GM08714 (cell line): ENCODE measurements at regions not wholly inside any gene's neighbourhood (a gene's known extent, or its start where the extent isn't known, plus 50 kb on each side); places are given as distances from the start of the nearest gene placed in this dataset.

Experiments used
- H3K4me3 ChIP-seq: fragments of 200-500 bp; sonication (Bioruptor generic); 2 replicates; pipeline ENCODE4 v1.5.1; 2014; ENCODE audit warnings: mild to moderate bottlenecking, low read length, inconsistent platforms
- ZNF274 ChIP-seq: IDR thresholded peaks from 2 replicates; pipeline ENCODE4 v1.6.1; 2012; ENCODE audit warnings: mild to moderate bottlenecking, low read depth, low read length

DNA sequence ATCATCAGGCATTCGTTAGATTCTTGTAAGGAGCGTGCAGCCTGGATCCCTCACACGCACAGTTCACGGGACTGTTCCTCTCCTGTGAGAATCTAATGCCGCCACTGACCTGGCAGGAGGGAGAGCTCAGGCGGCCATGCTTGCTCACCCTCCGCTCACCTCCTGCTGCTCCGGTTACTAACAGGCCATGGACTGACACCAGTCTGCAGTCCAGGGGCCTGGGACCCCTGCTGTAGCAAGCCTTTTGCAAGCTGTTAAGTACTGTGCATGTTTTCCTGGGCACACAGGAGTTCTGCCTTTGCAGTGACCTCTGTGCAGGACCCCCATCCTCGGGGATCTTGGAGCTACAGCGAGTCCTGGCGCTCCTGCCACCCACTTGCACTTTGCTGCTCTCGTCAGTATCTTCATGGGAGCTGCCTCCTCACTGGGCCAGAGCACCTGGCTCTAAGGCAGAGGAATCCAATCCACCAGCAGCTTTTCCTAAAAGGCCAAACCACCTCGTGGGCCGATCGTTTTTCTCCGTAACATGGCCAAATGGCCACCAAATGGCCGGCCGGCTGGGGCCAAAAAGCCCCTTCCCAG is 230.6 kb downstream of the FOXL1 start:
- H3K4me3 ChIP-seq, result no peak overlapping the region
- no peak for TF ChIP-seq ZNF274

DNA sequence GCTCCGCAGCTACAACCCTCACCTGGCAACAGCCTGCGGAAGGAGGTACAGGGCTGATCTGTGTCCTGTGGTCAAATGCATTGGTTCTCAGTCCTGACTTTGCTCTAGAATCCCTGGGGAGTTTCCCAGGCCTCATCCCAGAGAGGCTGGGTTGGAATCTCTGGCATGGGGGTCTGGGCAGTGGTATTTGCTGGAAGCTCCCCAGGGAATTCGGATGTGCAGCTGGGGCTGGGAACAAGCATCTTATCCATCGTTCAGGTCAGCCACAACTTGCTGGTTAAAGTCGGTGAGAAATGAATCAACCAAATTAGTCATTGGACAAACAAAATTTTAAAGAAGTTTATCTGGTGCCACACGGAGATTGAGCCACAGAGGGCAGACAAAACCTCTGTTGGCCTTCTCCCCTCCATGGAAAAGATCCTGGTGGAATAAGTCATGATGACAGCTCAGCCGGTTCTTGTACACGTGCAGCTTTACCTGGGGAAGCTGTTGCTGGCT is 231.2 kb downstream of the FOXL1 start:
- H3K4me3 ChIP-seq, result no peak overlapping the region
- no peak for TF ChIP-seq ZNF274

DNA sequence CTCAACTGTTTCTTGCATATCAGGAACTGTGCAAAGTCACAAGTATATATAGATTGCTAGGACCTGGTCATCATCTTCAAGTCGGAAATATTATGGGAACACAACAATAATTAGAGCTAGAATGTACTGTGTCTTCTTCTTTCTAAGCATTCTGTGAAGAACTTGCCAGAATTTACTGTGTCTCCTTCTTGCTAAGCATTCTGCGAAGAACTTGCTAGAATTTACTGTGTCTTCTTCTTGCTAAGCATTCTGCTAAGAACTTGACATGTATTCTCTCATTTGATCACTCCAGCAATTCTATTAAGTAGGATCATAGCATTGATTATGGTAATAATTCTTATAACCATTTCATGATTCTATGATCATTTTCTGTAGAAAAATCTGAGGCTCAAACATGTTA is 231.7 kb downstream of the FOXL1 start:
- TF ChIP-seq ZNF274, result no peak
- no peak overlapping the region for H3K4me3 ChIP-seq

DNA sequence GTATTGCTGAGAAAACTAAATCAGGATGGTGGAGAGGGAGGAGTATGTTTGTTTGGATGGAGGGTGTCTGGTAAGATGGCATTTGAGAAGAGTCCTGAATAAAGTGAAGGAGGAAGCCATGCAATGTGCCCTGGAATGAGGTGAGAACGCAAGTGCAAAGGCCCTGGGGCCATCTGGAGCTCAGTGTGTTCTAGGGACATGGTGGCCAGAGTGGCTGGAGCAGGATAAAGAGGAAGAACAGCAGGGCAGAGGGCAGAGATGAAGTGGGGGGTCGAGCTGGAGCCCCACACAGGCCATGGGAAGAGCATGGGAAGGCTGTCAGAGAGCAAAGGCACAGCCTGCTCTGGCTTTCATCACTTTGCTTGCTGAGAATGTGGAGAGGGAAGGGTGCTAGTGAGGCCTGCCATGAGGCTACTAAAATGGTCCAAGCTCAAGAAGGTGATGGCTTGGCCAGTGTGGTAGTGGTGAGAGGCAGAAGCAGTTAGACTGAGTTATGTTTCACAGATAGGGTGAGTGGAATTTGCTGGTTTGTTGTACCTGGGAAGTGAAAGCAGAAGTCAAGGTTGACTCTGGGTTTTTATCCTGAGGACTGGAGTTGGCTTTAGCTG is 234.1 kb downstream of the FOXL1 start:
- no peak for TF ChIP-seq ZNF274
- no peak overlapping the region for H3K4me3 ChIP-seq

DNA sequence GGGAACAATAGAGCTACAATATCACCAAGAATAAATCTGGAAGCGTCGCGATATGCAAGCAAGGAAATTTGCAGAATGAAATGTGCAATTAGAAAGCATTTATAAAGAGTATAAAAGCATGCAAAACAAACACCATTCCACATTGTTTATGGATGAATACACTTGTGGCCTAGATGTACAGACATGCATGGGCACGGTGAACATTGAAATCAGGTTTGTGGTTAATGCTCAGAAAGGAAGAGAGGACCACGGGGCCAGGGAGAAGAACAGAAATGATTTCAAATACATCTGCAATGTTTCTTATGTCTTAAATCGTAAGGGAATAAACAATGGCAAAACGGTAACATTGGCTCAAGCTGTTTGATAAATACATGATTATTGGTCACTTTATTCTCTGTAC is 235.9 kb downstream of the FOXL1 start:
- no peak for TF ChIP-seq ZNF274
- no peak overlapping the region for H3K4me3 ChIP-seq

DNA sequence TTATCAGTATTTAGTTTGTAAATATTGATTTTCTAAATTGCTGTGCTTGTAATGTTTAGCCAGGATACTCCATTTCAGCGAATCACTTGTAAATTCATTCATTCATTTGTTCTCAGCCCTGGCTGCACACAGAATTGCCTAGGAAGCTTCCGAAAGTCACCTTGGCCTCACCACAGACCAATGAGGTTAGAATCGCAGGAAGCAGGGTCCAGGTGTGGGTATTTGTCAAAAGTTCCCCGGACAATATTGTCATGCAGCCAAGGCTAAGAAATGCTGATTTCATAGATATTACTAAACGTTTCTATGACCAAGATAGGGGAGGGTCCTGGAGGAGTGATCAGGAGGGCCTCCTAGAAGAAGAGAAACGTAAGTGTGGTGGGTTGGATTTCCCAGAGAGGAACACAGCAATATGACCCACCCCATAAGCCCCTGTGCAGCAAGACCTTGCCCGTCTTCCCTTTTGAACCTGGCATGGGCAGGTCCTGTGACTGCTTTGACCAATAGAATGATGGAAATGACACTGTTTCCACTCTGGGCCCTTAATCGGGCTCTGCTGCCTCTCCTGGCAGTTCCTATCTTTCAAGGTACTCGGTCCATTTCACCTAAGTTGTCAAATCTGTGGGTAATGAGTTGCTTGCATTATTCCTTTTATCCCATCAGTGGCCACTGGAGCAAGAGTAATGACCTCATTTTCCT is 238.7 kb downstream of the FOXL1 start:
- no peak for TF ChIP-seq ZNF274
- H3K4me3 ChIP-seq, result no peak overlapping the region

DNA sequence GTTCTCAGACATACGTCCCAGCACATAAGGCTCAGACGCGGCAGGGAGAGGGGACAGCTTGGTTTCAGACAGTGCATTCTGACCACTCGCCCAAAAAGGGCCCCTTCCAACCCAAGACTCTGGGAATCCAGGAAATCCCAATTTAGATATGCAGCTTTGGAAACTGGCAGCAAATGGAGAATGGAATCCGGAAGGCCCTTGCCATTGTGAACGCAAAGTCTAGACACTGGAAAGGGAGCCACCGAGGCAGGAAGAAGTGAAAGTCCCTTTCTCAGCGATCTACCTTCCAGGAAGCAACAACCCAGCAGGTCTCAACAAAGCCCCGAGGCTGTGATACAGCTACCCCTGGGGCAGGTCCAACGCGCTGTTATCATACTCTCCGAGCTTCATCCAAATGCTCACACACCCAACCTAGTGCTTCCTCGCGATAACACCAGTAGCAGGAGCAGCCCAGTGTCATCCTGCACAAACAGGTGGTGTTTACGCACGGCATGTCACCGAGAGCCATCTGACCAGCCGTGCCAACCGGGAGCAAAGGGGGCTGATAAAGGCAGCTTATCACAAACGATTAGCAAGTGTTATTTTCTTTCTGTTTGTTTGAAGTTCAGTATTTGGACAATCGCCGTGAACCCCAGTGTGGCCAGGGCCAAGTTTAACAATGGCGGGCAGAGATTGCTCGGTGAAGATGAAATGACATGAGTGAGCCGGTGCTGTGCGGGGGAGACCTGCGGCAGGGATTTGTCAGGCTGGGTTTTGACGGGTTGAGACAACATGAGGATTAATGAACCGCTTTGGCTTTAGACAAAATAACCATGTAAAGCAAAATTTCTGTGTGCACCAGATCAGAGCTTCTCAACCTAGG is 240.6 kb downstream of the FOXL1 start:
- TF ChIP-seq ZNF274, result no peak
- H3K4me3 ChIP-seq, result no peak overlapping the region

DNA sequence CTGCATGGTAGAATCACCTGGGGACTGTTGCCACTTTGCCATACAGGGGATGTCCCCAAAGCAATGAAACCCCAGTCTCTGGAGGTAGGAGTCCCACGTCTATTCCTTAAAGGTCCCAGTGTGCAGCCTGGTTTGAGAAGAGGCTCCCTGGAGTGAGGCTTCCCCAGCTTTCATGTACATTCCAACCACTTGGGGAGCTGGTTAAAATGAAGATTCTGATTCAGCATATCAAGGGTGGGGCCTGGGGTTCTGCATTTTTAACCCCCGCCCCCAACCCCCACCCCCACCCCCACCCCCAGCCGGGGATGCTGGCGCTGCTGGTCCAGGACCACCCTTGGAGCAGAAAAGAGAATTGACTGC is 241.2 kb downstream of the FOXL1 start:
- no peak for TF ChIP-seq ZNF274
- H3K4me3 ChIP-seq, result no peak overlapping the region

DNA sequence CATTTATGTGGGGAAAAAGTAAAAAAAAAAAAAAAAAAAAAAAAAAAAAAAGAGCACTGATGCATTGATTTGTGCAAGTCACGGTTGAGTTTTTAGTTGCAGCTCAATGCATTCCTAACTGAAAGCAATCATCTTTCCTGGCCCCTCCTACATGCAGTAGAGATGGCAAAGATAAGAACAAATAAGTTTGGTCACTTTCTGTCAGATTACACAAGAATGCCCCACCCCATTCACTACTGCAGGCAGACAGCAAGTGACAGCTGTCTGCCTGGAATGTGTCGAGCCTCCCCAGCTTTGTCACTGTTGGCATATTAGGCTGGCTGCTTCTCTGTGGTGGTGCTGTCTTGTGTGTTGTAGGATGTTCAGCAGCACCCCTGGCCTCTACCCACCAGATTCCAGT is 243.5 kb downstream of the FOXL1 start:
- H3K4me3 ChIP-seq, result no peak overlapping the region
- no peak for TF ChIP-seq ZNF274

DNA sequence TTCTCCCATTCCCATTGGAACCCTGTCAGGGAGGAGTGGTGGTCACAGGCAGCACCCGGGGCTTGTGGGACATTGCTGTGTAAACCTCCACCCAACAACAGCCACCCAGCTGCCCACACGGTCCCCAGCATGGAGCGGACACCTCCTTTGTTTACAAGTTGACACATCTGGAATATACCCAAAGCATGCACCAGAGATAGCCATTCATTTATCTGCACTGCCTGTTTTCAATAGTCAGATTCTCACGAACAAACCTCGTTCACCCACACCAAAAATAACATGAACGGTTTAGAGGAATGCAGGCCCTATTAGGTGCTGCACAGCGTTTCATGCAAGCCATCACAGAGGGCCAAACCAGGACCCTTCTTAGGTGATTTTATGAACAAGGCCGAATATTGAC is 244.8 kb downstream of the FOXL1 start:
- H3K4me3 ChIP-seq, result no peak overlapping the region
- TF ChIP-seq ZNF274, result no peak

DNA sequence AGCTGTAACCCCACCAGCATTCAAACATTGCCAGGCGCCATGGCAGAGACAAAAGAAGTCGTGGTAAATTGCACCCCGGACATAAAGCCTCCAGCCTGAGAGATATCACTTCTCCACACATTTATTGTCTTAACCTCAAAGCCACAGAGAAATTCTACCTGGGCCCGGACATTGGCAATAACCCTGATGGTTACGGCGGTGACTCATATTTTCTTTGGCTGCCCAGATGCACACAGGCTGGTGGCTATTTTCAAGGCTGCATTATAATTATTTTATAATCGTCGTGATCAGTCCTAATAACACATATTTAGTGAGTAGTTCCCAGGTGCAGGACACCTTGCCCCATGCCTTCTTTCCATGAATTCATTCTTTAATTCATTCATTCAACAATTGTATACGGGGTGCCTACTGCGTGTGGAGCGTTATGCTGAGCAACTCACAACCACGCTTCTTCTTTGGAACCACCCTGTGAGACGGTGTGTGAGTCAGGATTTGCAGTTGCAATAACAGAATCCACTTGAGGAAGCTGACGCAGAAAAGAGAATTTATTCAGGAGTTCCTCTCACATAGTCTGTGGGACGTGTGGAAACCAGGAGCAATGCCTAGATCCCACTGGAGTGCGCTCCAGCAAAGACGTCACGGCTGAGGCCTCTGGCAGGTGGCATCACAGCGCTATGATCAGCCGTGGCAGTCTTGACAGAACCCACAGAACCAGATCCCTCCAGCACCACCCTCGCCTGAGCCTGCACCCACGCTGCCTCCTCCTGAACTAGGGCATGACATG is 245.7 kb downstream of the FOXL1 start:
- no peak overlapping the region for H3K4me3 ChIP-seq
- TF ChIP-seq ZNF274, result no peak

DNA sequence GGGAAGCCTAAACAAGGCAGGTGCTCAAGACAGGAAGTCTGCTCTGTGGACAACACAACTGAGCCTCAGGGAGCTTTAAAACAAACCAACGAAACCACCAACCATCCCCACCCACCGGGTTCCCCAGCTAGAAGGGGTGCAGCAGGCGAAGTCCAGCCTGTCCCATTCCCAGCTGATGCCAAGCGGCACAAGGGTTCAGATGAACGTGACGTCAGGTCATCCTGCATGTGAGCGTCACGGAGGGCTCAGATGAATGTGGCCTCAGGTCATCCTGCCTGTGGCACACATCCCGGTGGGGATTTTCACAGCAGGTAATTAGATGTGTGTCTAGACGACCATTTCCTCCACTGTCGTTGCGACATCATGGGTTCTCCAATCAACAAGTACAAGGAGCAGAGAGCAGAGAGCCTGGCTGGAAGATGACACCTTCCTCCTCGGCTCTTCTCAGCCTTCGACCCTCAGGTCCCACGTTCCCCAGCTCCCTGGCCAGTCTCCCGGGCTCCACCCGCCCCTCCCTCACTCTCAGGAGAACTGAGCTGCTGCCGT is 246.5 kb downstream of the FOXL1 start:
- no peak overlapping the region for H3K4me3 ChIP-seq
- no peak for TF ChIP-seq ZNF274

DNA sequence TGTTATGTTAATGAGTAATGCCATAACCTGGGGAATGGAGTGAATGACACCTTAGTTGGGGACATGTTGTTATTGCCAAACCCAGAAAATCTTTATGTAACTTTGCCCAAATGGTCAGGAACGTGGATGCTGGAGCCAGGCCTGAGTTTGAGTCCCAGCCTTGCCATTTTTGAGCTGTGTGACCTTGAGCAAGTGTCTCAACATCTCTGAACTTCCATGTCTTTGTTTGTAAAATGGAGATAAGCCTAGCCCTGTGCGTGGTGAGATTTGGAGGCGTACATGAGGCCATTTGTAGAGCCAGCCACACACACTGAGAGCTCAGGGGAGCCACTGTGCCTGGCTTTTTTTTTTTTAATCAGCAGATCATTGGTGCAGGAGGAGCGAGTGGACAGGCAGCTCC is 247.3 kb downstream of the FOXL1 start:
- H3K4me3 ChIP-seq, result no peak overlapping the region
- no peak for TF ChIP-seq ZNF274
